HG02623 (cell line): ENCODE measurements at regions not wholly inside any gene's neighbourhood (a gene's known extent, or its start where the extent isn't known, plus 50 kb on each side); places are given as distances from the start of the nearest gene placed in this dataset.
A peak's percentile ranks its signal among the peaks of the same experiment; 100 is the strongest.
"Not testable (repeated sequence)": the region's sequence is repeated elsewhere in the genome, so short reads cannot be mapped to it uniquely, and the experiment has no call there.

Experiments
- ATAC-seq: cut with Tn5 transposase; IDR thresholded peaks from one replicate; pipeline ENCODE4 v1.9.1; 2021; ENCODE audit warnings: moderate library complexity; ENCODE audit not compliant: unreplicated experiment

GRCh38 chr1:186775881-186776560 lies 52.7 kb upstream of the PLA2G4A start:
- ATAC-seq, result no peak

- ATAC-seq, result no peak
Observed at GRCh38 chr1:186775036-186775435, 53.7 kb upstream of the PLA2G4A start.

GRCh38 chr1:186772228-186772627 lies 56.5 kb upstream of the PLA2G4A start:
- no peak for ATAC-seq

- no peak for ATAC-seq
Observed at GRCh38 chr1:186770421-186770820, 58.3 kb upstream of the PLA2G4A start.

GRCh38 chr1:186768906-186769305 lies 59.8 kb upstream of the PLA2G4A start:
- peak; percentile 77 for ATAC-seq

GRCh38 chr1:186765446-186765845 lies 63.3 kb upstream of the PLA2G4A start:
- ATAC-seq, result no peak

GRCh38 chr1:186763107-186763506 lies 65.6 kb upstream of the PLA2G4A start:
- peak; percentile 68 for ATAC-seq

- no peak for ATAC-seq
Observed at GRCh38 chr1:186762653-186763052, 66.1 kb upstream of the PLA2G4A start.

GRCh38 chr1:186761358-186761757 lies 67.4 kb upstream of the PLA2G4A start:
- peak; percentile 57 for ATAC-seq

GRCh38 chr1:186760446-186760845 lies 68.3 kb upstream of the PLA2G4A start:
- no peak for ATAC-seq

GRCh38 chr1:186758896-186759606 lies 69.7 kb upstream of the PLA2G4A start:
- not testable (repeated sequence) for ATAC-seq

GRCh38 chr1:186757851-186758250 lies 70.9 kb upstream of the PLA2G4A start:
- no peak for ATAC-seq

GRCh38 chr1:186754542-186755145 lies 74.1 kb upstream of the PLA2G4A start:
- no peak for ATAC-seq

GRCh38 chr1:186753241-186753640 lies 73.0 kb upstream of the PTGS2 start:
- ATAC-seq, result no peak

GRCh38 chr1:186750257-186750656 lies 70.0 kb upstream of the PTGS2 start:
- no peak for ATAC-seq

GRCh38 chr1:186749820-186750219 lies 69.6 kb upstream of the PTGS2 start:
- no peak for ATAC-seq

- no peak for ATAC-seq
Observed at GRCh38 chr1:186747661-186748060, 67.4 kb upstream of the PTGS2 start.

- ATAC-seq, result no peak
Observed at GRCh38 chr1:186745531-186746146, 65.4 kb upstream of the PTGS2 start.

GRCh38 chr1:186741640-186742039 lies 61.4 kb upstream of the PTGS2 start:
- no peak for ATAC-seq

GRCh38 chr1:186740324-186740723 lies 60.1 kb upstream of the PTGS2 start:
- ATAC-seq, result peak; percentile 72

GRCh38 chr1:186739515-186739914 lies 59.3 kb upstream of the PTGS2 start:
- ATAC-seq, result no peak

GRCh38 chr1:186738926-186739325 lies 58.7 kb upstream of the PTGS2 start:
- ATAC-seq, result peak; percentile 65
